ENCODE measurements at regions not wholly inside any gene's neighbourhood (a gene's known extent, or its start where the extent isn't known, plus 50 kb on each side); places are given as distances from the start of the nearest gene placed in this dataset.

DNA sequence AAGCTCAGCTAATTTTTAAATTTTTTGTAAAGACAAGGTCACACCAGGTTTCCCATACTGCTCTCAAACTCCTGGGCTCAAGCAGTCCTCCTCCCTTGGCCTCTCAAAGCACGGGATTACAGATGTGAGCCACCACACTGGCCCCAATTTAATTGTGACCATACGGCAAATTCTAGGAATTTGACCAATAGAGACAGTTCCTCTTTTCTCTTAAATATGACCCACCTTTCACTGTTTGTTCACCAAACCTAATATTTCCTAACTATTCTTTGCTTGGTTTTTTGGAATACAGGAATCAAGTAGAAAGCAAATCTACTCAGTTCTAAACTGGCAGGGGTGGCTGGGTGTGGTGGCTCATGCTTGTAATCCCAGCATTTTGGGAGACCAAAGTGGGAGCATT is 264.0 kb downstream of the SHQ1 start:
- peaks cover 18% of the 10 kb centered on the region for H3K4me1 ChIP-seq (ENCODE audit: control insufficient read depth, insufficient read depth, low read length)

DNA sequence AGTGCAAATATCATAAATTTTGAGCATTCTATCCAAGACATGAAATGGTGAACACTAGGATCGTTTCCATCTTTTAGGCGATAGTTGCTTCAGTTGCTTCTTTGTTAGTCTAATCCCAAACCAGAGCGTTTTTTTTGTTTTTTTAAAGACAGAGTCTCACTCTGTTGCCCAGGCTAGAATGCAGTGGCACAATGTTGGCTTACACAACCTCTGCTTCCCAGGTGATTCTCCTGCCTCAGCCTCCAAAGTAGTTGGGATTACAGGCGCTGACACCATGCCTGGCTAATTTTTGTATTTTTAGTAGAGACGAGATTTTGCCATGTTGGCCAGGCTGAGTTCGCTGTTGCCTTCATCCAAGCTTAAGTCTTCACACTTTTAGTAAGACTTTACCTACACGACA is 265.3 kb downstream of the SHQ1 start:
- no peaks in the 10 kb centered on the region for H3K36me3 ChIP-seq (ENCODE audit: control insufficient read depth, insufficient read depth, low read length)
- H3K4me1 ChIP-seq (ENCODE audit: control insufficient read depth, insufficient read depth, low read length): peaks cover 18% of the 10 kb centered on the region
- peaks cover 2% of the 10 kb centered on the region for H3K27me3 ChIP-seq (ENCODE audit: control insufficient read depth, insufficient read depth, low read length)
- H3K9me3 ChIP-seq (ENCODE audit: control insufficient read depth, insufficient read depth, low read length): no peaks in the 10 kb centered on the region
- H3K4me3 ChIP-seq (ENCODE audit: low read depth, low read length): no peak overlapping the region
- no peak overlapping the region for H3K9ac ChIP-seq (ENCODE audit: low read depth, low read length)

More for the DNA sequence above, 264.0 kb downstream of the SHQ1 start:
- Histone ChIP-seq H3K36me3 (ENCODE audit: control insufficient read depth, insufficient read depth, low read length) (no peaks in the 10 kb centered on the region), H3K27me3 (ENCODE audit: control insufficient read depth, insufficient read depth, low read length) (peaks cover 7% of the 10 kb centered on the region), H3K4me3 (ENCODE audit: low read depth, low read length) (no peak overlapping the region), H3K9me3 (ENCODE audit: control insufficient read depth, insufficient read depth, low read length) (no peaks in the 10 kb centered on the region), H3K9ac (ENCODE audit: low read depth, low read length) (no peak overlapping the region)

DNA sequence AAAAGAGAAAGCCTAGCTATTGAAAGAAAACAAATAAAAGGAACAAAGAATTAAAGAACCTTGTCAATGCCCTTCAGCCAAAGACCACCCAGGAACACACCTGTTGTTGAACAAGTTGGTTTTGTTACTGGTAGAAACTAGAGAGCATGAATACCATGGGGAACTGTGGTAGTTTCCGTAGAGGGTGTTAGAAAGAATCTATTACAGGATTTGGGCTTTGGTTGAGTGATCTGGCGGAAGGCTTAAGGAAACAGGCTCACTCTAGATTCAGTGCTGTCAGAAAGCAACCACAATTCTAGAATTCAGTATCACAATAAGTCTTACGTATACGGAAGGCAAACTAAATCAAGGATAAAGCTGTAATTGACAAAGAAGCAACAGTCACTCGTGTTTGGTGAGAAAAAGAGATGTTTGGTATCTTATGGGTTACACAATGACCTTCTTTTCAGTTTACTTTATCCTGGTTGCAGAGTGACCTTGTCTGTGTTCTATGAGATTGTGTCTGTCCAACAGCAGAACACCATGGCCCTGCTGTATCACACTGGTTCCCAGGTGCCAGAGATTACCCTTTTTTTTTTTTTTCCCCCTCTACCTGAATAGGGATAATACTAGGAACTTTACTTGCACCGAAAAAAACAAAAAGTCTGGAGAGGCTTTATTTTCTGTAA is 265.9 kb downstream of the SHQ1 start:
- Histone ChIP-seq H3K27me3 (ENCODE audit: control insufficient read depth, insufficient read depth, low read length) (peaks cover 2% of the 10 kb centered on the region), H3K4me1 (ENCODE audit: control insufficient read depth, insufficient read depth, low read length) (peaks cover 18% of the 10 kb centered on the region), H3K9ac (ENCODE audit: low read depth, low read length) (no peak overlapping the region), H3K4me3 (ENCODE audit: low read depth, low read length) (no peak overlapping the region), H3K9me3 (ENCODE audit: control insufficient read depth, insufficient read depth, low read length) (no peaks in the 10 kb centered on the region), H3K36me3 (ENCODE audit: control insufficient read depth, insufficient read depth, low read length) (no peaks in the 10 kb centered on the region)

DNA sequence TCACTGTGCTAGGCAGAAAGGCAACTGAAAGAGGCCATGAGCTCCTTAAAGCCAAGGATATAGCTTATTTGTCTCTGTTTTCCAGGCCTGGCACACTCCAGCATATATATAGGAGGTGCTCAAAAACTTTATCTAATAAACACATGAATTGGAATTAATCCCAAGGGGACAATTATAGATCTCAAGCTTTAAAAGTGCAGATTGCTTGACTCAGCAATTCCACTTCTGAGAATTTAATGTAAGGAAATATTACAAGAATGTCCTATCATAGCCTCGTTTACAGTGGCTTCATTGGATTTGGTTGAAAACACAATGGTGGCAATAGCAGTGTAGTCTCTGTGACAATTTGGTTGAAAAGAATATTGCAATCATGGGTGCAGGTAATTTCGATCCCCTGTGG is 267.3 kb downstream of the SHQ1 start:
- H3K9me3 ChIP-seq (ENCODE audit: control insufficient read depth, insufficient read depth, low read length): no peaks in the 10 kb centered on the region
- no peak overlapping the region for H3K9ac ChIP-seq (ENCODE audit: low read depth, low read length)
- H3K36me3 ChIP-seq (ENCODE audit: control insufficient read depth, insufficient read depth, low read length): no peaks in the 10 kb centered on the region
- H3K27me3 ChIP-seq (ENCODE audit: control insufficient read depth, insufficient read depth, low read length): peaks cover 2% of the 10 kb centered on the region
- peaks cover 18% of the 10 kb centered on the region for H3K4me1 ChIP-seq (ENCODE audit: control insufficient read depth, insufficient read depth, low read length)
- no peak overlapping the region for H3K4me3 ChIP-seq (ENCODE audit: low read depth, low read length)

- Histone ChIP-seq H3K27me3 (ENCODE audit: control insufficient read depth, insufficient read depth, low read length) (no peaks in the 10 kb centered on the region), H3K9ac (ENCODE audit: low read depth, low read length) (no peak overlapping the region)
Observed at GRCh38 chr3:72580246-72580756, 267.9 kb downstream of the SHQ1 start.

GRCh38 chr3:72579581-72580245 is 268.5 kb downstream of the SHQ1 start:
- no peaks in the 10 kb centered on the region for H3K9me3 ChIP-seq (ENCODE audit: control insufficient read depth, insufficient read depth, low read length)
- H3K9ac ChIP-seq (ENCODE audit: low read depth, low read length): no peak overlapping the region
- H3K4me3 ChIP-seq (ENCODE audit: low read depth, low read length): no peak overlapping the region
- H3K36me3 ChIP-seq (ENCODE audit: control insufficient read depth, insufficient read depth, low read length): no peaks in the 10 kb centered on the region
- H3K4me1 ChIP-seq (ENCODE audit: control insufficient read depth, insufficient read depth, low read length): peaks cover 18% of the 10 kb centered on the region
- no peaks in the 10 kb centered on the region for H3K27me3 ChIP-seq (ENCODE audit: control insufficient read depth, insufficient read depth, low read length)

More at GRCh38 chr3:72580246-72580756, 267.9 kb downstream of the SHQ1 start:
- no peaks in the 10 kb centered on the region for H3K36me3 ChIP-seq (ENCODE audit: control insufficient read depth, insufficient read depth, low read length)
- H3K9me3 ChIP-seq (ENCODE audit: control insufficient read depth, insufficient read depth, low read length): no peaks in the 10 kb centered on the region
- H3K4me3 ChIP-seq (ENCODE audit: low read depth, low read length): no peak overlapping the region
- peaks cover 18% of the 10 kb centered on the region for H3K4me1 ChIP-seq (ENCODE audit: control insufficient read depth, insufficient read depth, low read length)

GRCh38 chr3:72579191-72579580 is 269.1 kb downstream of the SHQ1 start:
- no peaks in the 10 kb centered on the region for H3K27me3 ChIP-seq (ENCODE audit: control insufficient read depth, insufficient read depth, low read length)
- peaks cover 18% of the 10 kb centered on the region for H3K4me1 ChIP-seq (ENCODE audit: control insufficient read depth, insufficient read depth, low read length)
- no peak overlapping the region for H3K9ac ChIP-seq (ENCODE audit: low read depth, low read length)
- H3K36me3 ChIP-seq (ENCODE audit: control insufficient read depth, insufficient read depth, low read length): no peaks in the 10 kb centered on the region
- H3K9me3 ChIP-seq (ENCODE audit: control insufficient read depth, insufficient read depth, low read length): no peaks in the 10 kb centered on the region
- H3K4me3 ChIP-seq (ENCODE audit: low read depth, low read length): no peak overlapping the region

- Histone ChIP-seq H3K27me3 (ENCODE audit: control insufficient read depth, insufficient read depth, low read length) (no peaks in the 10 kb centered on the region), H3K36me3 (ENCODE audit: control insufficient read depth, insufficient read depth, low read length) (no peaks in the 10 kb centered on the region), H3K9ac (ENCODE audit: low read depth, low read length) (no peak overlapping the region), H3K4me1 (ENCODE audit: control insufficient read depth, insufficient read depth, low read length) (peaks cover 10% of the 10 kb centered on the region), H3K9me3 (ENCODE audit: control insufficient read depth, insufficient read depth, low read length) (no peaks in the 10 kb centered on the region), H3K4me3 (ENCODE audit: low read depth, low read length) (no peak overlapping the region)
Observed at GRCh38 chr3:72577190-72577589, 271.1 kb downstream of the SHQ1 start.

DNA sequence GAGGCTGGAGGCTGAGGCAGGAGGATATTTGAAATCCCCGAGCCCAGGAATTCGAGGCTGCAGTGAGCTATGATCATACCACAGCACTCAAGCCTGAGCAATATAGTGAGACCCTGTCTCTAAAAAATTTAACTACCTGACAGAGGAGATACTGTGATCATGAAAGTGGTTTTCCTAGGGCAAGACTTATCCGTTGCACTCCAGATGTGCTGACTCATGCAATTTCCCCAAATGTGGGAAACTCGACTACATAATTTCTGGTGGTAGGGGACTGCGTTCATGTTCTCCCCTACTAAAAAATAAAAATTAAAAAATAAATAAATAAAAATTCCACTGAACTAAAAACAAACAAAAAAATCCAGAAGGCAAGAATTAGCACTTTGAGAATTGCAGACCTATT is 271.7 kb downstream of the SHQ1 start:
- no peaks in the 10 kb centered on the region for H3K9me3 ChIP-seq (ENCODE audit: control insufficient read depth, insufficient read depth, low read length)
- no peaks in the 10 kb centered on the region for H3K36me3 ChIP-seq (ENCODE audit: control insufficient read depth, insufficient read depth, low read length)
- H3K4me1 ChIP-seq (ENCODE audit: control insufficient read depth, insufficient read depth, low read length): peaks cover 8% of the 10 kb centered on the region
- no peaks in the 10 kb centered on the region for H3K27me3 ChIP-seq (ENCODE audit: control insufficient read depth, insufficient read depth, low read length)
- no peak overlapping the region for H3K4me3 ChIP-seq (ENCODE audit: low read depth, low read length)
- no peak overlapping the region for H3K9ac ChIP-seq (ENCODE audit: low read depth, low read length)

DNA sequence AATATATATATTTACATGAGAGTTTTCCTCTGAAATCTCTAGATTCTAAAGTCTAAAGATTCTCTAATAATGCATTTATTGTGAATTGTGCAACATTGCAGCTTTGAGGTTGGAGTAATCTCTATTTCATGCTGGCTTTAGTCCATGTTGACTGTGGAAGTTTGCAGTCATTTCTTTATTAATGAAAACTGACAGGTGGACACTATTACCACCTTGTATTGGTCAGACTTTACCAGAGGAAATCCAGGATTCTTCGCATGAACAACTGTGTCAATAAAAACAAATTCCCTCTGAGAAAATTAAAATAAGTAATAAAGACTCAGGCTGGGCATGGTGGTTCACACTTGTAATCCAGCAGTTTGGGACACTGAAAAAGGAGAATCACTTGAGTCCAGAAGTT is 274.1 kb downstream of the SHQ1 start:
- no peaks in the 10 kb centered on the region for H3K9me3 ChIP-seq (ENCODE audit: control insufficient read depth, insufficient read depth, low read length)
- H3K9ac ChIP-seq (ENCODE audit: low read depth, low read length): no peak overlapping the region
- no peak overlapping the region for H3K4me3 ChIP-seq (ENCODE audit: low read depth, low read length)
- H3K27me3 ChIP-seq (ENCODE audit: control insufficient read depth, insufficient read depth, low read length): no peaks in the 10 kb centered on the region
- H3K4me1 ChIP-seq (ENCODE audit: control insufficient read depth, insufficient read depth, low read length): peaks cover 2% of the 10 kb centered on the region
- no peaks in the 10 kb centered on the region for H3K36me3 ChIP-seq (ENCODE audit: control insufficient read depth, insufficient read depth, low read length)

DNA sequence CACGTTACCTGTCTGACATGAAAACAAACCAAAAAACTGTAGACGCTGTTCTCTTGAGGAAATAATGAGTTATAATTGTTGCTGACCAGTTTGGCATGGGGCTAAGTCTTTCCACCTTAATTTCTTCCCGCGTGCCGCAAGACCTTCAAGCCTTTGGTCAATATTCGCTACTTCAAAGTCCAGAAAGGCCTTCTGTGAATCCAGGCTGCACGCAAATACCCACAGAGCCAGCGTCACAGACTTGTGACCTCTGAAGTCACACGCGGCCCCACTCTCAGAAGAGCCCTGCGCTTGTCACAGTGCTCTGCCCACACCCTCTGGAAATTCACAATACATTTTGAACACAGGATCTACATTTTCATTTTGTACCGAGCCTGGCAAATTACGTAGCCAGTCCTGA is 275.2 kb downstream of the SHQ1 start:
- Histone ChIP-seq H3K36me3 (ENCODE audit: control insufficient read depth, insufficient read depth, low read length) (no peaks in the 10 kb centered on the region), H3K4me3 (ENCODE audit: low read depth, low read length) (no peak overlapping the region), H3K9ac (ENCODE audit: low read depth, low read length) (no peak overlapping the region), H3K9me3 (ENCODE audit: control insufficient read depth, insufficient read depth, low read length) (no peaks in the 10 kb centered on the region), H3K4me1 (ENCODE audit: control insufficient read depth, insufficient read depth, low read length) (peaks cover 2% of the 10 kb centered on the region), H3K27me3 (ENCODE audit: control insufficient read depth, insufficient read depth, low read length) (no peaks in the 10 kb centered on the region)

GRCh38 chr3:72572489-72573007 is 275.7 kb downstream of the SHQ1 start:
- Histone ChIP-seq H3K4me1 (ENCODE audit: control insufficient read depth, insufficient read depth, low read length) (peaks cover 2% of the 10 kb centered on the region), H3K9me3 (ENCODE audit: control insufficient read depth, insufficient read depth, low read length) (no peaks in the 10 kb centered on the region), H3K27me3 (ENCODE audit: control insufficient read depth, insufficient read depth, low read length) (no peaks in the 10 kb centered on the region), H3K36me3 (ENCODE audit: control insufficient read depth, insufficient read depth, low read length) (no peaks in the 10 kb centered on the region), H3K9ac (ENCODE audit: low read depth, low read length) (no peak overlapping the region), H3K4me3 (ENCODE audit: low read depth, low read length) (no peak overlapping the region)
